Fibroblast of skin of right quadriceps (primary cell): ENCODE measurements at regions not wholly inside any gene's neighbourhood (a gene's known extent, or its start where the extent isn't known, plus 50 kb on each side); places are given as distances from the start of the nearest gene placed in this dataset.
A peak's percentile ranks its signal among the peaks of the same experiment; 100 is the strongest.
"Not testable (repeated sequence)": the region's sequence is repeated elsewhere in the genome, so short reads cannot be mapped to it uniquely, and the experiment has no call there.

ENCODE experiments used
- DNase-seq: peaks from one replicate; pipeline ENCODE4 v3.0.0-alpha.2; 2013

GRCh38 chr14:42545636-42546035, 939.0 kb downstream of the LRFN5 start:
- no peak for DNase-seq

- peak; percentile 89 for DNase-seq
Observed at GRCh38 chr14:42541535-42542001, 934.9 kb downstream of the LRFN5 start.

GRCh38 chr14:42535397-42535796, 928.7 kb downstream of the LRFN5 start:
- no peak for DNase-seq

GRCh38 chr14:42533476-42533875, 926.8 kb downstream of the LRFN5 start:
- DNase-seq, result no peak

- DNase-seq, result no peak
Observed at GRCh38 chr14:42532194-42532593, 925.5 kb downstream of the LRFN5 start.

GRCh38 chr14:42527141-42527540, 920.5 kb downstream of the LRFN5 start:
- DNase-seq, result no peak

- DNase-seq, result no peak
Observed at GRCh38 chr14:42523666-42524065, 917.0 kb downstream of the LRFN5 start.

GRCh38 chr14:42517806-42518500, 911.3 kb downstream of the LRFN5 start:
- no peak for DNase-seq

GRCh38 chr14:42513837-42514236, 907.2 kb downstream of the LRFN5 start:
- no peak for DNase-seq

- DNase-seq, result no peak
Observed at GRCh38 chr14:42510071-42510470, 903.4 kb downstream of the LRFN5 start.

- DNase-seq, result no peak
Observed at GRCh38 chr14:42508209-42508946, 901.7 kb downstream of the LRFN5 start.

- no peak for DNase-seq
Observed at GRCh38 chr14:42504433-42504832, 897.8 kb downstream of the LRFN5 start.

GRCh38 chr14:42499137-42499536, 892.5 kb downstream of the LRFN5 start:
- no peak for DNase-seq

GRCh38 chr14:42490536-42490935, 883.9 kb downstream of the LRFN5 start:
- DNase-seq, result peak; percentile 23

GRCh38 chr14:42488965-42489364, 882.3 kb downstream of the LRFN5 start:
- no peak for DNase-seq

- not testable (repeated sequence) for DNase-seq
Observed at GRCh38 chr14:42482345-42482971, 875.8 kb downstream of the LRFN5 start.

GRCh38 chr14:42481714-42482113, 875.0 kb downstream of the LRFN5 start:
- DNase-seq, result not testable (repeated sequence)

- DNase-seq, result no peak
Observed at GRCh38 chr14:42480255-42480654, 873.6 kb downstream of the LRFN5 start.

- no peak for DNase-seq
Observed at GRCh38 chr14:42475289-42475688, 868.6 kb downstream of the LRFN5 start.

- no peak for DNase-seq
Observed at GRCh38 chr14:42470427-42470719, 863.7 kb downstream of the LRFN5 start.

GRCh38 chr14:42469637-42470426, 863.2 kb downstream of the LRFN5 start:
- DNase-seq, result no peak

GRCh38 chr14:42460673-42461072, 854.0 kb downstream of the LRFN5 start:
- no peak for DNase-seq

GRCh38 chr14:42459171-42459685, 852.6 kb downstream of the LRFN5 start:
- no peak for DNase-seq
